Coronary artery (tissue), 2 donors: ENCODE measurements at regions not wholly inside any gene's neighbourhood (a gene's known extent, or its start where the extent isn't known, plus 50 kb on each side); places are given as distances from the start of the nearest gene placed in this dataset.

Source experiments
- DNase-seq: peaks from one replicate; pipeline ENCODE4 v3.0.0-alpha.2; 2017; ENCODE audit warnings: low spot score
- H3K27ac ChIP-seq, 2 donors: fragments of 200-600 bp; sonication (generic); one replicate each; pipeline ENCODE4 v1.5.1; 2016 to 2019
- H3K4me3 ChIP-seq: fragments of 200-600 bp; sonication (generic); 2 replicates; pipeline ENCODE4 v1.5.1; 2016; ENCODE audit warnings: mild to moderate bottlenecking, moderate library complexity
- TF ChIP-seq, protein P1 (sequence below): fragments of 200-600 bp; sonication (generic); IDR thresholded peaks from one replicate; pipeline ENCODE4 v1.5.1; 2019; ENCODE audit warnings: antibody characterized with exemption

DNA sequence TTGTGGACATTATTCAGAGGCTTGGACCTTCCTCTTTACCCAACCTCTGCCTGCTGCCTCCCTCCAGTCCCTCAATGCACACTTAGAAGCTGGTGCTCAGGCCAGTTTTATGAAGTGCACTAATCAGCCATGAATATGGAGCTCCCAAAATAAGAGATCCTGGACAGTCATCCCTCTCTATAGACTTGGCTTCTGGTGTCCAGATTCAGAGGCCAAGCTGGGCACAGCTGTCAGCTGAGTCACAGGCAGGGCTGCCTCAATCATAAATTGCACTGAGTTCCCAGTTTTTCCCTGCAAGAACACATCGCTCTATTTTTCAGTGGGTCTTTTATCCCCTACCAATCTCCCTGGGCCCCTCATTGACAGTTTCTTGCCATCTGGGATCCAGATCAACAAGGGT is 161.7 kb upstream of the CADM1 start:
- no peak for DNase-seq
- Histone ChIP-seq H3K27ac (no peak overlapping the region), H3K4me3 (no peak overlapping the region)
- TF ChIP-seq, protein P1, sequence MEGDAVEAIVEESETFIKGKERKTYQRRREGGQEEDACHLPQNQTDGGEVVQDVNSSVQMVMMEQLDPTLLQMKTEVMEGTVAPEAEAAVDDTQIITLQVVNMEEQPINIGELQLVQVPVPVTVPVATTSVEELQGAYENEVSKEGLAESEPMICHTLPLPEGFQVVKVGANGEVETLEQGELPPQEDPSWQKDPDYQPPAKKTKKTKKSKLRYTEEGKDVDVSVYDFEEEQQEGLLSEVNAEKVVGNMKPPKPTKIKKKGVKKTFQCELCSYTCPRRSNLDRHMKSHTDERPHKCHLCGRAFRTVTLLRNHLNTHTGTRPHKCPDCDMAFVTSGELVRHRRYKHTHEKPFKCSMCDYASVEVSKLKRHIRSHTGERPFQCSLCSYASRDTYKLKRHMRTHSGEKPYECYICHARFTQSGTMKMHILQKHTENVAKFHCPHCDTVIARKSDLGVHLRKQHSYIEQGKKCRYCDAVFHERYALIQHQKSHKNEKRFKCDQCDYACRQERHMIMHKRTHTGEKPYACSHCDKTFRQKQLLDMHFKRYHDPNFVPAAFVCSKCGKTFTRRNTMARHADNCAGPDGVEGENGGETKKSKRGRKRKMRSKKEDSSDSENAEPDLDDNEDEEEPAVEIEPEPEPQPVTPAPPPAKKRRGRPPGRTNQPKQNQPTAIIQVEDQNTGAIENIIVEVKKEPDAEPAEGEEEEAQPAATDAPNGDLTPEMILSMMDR = no peak

DNA sequence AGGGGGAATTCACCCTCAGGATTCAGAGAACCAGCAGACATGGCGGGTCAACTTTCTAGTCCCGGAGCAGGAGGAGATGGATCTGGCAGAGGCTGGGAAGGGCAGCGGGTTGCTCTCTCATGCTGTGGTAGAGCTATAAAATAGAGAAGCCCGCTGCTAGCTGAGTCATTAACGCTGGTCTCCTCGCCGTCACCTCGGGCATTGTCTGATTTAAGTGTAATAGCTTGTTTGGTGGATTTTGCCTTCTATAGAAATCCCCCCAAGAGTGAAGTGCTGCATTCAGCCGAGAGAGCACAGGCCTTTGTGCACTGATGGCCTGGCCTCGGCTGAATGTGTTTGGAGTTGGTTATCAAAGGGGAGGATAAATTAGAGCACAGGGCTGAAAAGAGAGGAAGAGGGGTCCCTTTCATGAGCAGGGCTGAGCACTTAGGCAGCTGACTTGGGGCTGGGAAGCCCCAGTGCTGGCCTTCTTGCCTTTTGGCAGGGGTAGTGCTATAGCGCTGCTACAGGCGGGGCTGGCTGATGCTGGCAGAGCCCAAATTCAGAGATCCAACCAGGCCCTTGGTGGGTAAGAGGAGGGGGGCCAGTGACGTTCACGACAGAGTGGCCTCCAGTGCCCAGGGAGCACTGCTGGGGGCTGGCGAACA is 161.1 kb upstream of the CADM1 start:
- DNase-seq = no peak
- no peak overlapping the region for H3K4me3 ChIP-seq
- TF ChIP-seq, protein P1 = no peak
- no peak overlapping the region for H3K27ac ChIP-seq

DNA sequence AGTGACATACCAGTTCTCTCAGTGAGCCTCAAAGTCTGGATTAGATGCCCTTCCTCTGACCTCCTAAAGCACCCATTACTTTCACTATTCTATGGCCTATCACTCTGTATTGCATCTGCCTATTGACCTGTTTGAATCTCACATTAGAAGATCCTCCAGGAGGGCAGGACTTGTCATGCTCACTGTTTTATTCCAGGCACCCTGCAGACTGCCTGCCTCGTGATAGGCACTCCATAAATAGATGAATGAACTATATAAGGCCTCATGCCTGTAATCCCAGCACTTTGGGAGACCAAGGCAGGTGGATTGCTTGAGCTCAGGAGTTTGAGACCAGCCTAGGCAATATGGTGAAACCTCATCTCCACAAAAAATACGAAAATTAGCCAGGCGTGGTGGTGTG is 160.1 kb upstream of the CADM1 start:
- Histone ChIP-seq H3K4me3 (no peak overlapping the region), H3K27ac (no peak overlapping the region)
- TF ChIP-seq, protein P1 = no peak
- DNase-seq = no peak

DNA sequence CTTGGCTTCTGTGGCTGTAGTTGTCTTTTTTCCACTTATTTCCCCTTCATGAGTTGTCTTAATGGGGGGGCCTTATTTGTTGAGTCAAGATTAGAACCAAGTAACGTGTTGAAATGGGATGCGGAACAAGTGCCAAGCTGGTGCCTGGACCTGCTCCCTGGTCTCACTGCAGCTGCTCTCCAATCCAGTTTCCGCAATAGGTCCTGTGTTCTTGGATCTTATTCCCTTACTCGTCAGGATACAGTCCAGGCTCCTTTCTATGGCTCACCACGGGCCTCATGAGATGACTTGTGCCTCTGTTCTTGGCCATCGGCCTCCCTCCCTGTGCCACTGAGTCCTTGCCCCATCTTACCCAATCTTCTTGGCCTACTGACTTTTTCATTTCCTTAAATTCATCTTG is 159.6 kb upstream of the CADM1 start:
- TF ChIP-seq, protein P1 = no peak
- Histone ChIP-seq H3K4me3 (no peak overlapping the region), H3K27ac (no peak overlapping the region)
- DNase-seq = no peak

DNA sequence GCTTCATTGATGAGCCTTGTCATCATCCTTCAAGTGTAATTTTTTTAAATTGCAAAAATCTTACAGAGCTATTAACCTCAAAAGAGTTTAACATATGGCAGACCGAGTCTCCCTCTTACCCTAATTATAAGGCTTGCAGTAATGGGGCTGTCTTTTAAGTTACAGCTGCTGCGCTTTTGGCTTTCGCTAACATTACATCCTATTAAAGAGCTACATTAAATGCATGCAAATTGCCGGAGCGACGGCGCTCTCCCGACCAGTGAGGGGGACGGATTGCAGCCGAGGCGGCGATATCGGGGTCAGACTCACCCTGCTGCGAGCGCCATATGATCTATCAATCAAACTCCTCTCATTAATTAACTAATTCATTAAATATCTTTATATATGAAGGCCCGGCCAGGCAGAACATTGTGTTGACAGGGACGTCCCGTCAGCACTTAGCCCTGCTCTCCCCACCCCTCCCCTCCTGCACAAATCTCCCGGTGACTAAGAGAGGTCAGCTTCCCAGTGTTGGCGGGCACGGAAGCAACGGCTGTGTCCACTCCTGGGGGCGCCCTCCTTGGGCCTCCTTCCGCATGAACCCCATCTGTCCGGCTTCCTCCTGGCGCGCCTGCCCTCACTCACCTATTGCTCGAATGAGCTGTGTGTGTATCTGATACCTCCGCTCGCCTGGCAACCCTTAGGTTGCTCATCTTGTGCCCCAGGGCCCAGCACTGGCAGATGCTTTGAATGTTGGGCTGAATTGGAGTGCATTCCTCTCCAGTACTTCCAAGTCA is 156.0 kb upstream of the CADM1 start:
- DNase-seq = no peak
- Histone ChIP-seq H3K4me3 (no peak overlapping the region), H3K27ac (no peak overlapping the region)
- TF ChIP-seq, protein P1 = no peak

DNA sequence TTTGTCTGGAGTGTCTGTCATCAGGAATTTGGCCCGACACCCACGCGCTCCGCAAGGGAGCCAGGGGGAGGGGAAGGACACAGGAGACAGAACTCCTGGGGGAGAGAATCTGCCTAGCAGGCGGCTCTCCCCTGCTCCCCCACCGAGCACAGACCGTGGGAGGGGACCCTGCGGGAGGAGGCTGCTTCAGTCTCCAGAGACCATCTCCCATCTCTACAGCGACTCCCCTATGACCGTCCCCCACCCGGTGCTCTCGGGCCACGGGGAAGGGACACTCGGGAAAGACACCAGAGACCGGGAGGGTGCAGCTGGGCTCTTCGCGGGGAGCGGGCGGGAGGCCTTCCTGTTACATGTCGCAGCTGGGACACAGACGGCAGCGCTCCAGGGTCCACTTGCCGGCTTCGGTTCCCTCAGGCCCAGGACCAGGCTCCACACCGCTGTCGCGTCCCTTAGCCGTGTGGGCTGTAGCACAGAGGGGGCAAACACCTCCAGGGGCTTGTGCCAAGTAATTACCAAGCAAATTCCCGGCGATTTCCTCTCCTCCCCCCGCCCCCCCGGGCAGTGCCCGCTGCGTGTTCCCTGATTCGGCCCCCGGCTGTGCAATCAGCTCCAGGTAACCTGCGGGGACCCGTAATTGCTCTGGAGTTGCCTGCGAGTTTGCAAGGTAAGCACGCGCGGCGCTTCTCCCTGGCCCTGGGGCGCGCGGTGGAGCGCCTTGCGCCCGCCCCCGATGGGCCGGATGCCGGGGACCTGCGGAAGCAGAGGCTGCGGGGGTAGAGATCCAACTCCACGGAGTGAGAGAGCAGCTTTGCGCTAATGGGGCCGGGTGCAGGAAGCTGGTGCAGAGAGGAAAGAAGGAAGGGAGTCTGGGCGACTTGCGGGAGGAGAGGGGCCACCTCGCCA is 155.1 kb upstream of the CADM1 start:
- peak overlapping the region; percentile 68 for H3K4me3 ChIP-seq
- no peak for DNase-seq
- TF ChIP-seq, protein P1 = no peak
- no peak overlapping the region for H3K27ac ChIP-seq
